H1 (cell line): ENCODE measurements at regions not wholly inside any gene's neighbourhood (a gene's known extent, or its start where the extent isn't known, plus 50 kb on each side); places are given as distances from the start of the nearest gene placed in this dataset.

ENCODE experiments used
- CTCF ChIA-PET: fragments of 300-600 bp; sonication (Branson Sonifier 250); formaldehyde crosslinking; loops from one replicate; lab custom pipeline; 2021; ENCODE audit not compliant: partially characterized antibody; lab: Charles Lee
- POLR2A ChIA-PET: fragments of 300-600 bp; sonication (Branson Sonifier 250); formaldehyde crosslinking; loops from one replicate; lab custom pipeline; 2021; ENCODE audit warnings: inconsistent platforms; ENCODE audit not compliant: partially characterized antibody; lab: Charles Lee
- DNase-seq, 2 experiments: peaks; one replicate each; pipeline versions ENCODE4 v3.0.0 to v3.0.0-alpha.2; 2010 to 2022; ENCODE audit warnings: low spot score in 2 of 2, low read depth in 1 of 2, mixed read lengths in 1 of 2
- FAIRE-seq: peaks from 2 replicates; lab custom pipeline; 2011; peaks lifted over from hg19 to GRCh38; lab: Jason Lieb, UNC
- H2AFZ ChIP-seq: 2 replicates; pipeline ENCODE4 v1.8.1; 2012; ENCODE audit warnings: low read length, inconsistent platforms
- H2AK5ac ChIP-seq: 2 replicates; pipeline ENCODE4 v1.6.1; 2013; ENCODE audit warnings: low read depth, low read length
- H2BK120ac ChIP-seq: replicated peaks from 2 replicates; pipeline ENCODE3; 2013; ENCODE audit warnings: low read depth, low read length, inconsistent platforms
- H2BK12ac ChIP-seq: 2 replicates; pipeline ENCODE4 v1.6.1; 2013; ENCODE audit warnings: low read depth, low read length
- H2BK15ac ChIP-seq: 2 replicates; pipeline ENCODE4 v1.6.1; 2013; ENCODE audit warnings: low read length
- H2BK20ac ChIP-seq: 2 replicates; pipeline ENCODE4 v1.6.1; 2013; ENCODE audit warnings: low read length
- H2BK5ac ChIP-seq: 2 replicates; pipeline ENCODE4 v1.6.1; 2013; ENCODE audit warnings: low read depth, low read length
- H3K14ac ChIP-seq: 2 replicates; pipeline ENCODE4 v1.6.1; 2013; ENCODE audit warnings: inconsistent platforms; ENCODE audit not compliant: insufficient read length
- H3K18ac ChIP-seq: 2 replicates; pipeline ENCODE4 v1.6.1; 2013; ENCODE audit warnings: low read length; ENCODE audit errors: extremely low read depth
- H3K23ac ChIP-seq: 2 replicates; pipeline ENCODE4 v1.6.1; 2013; ENCODE audit warnings: inconsistent platforms; ENCODE audit not compliant: insufficient read length
- H3K23me2 ChIP-seq: 2 replicates; pipeline ENCODE4 v1.6.1; 2013; ENCODE audit warnings: low read depth, low read length
- H3K27ac ChIP-seq: 2 replicates; pipeline ENCODE4 v1.6.1; 2011; ENCODE audit warnings: low read depth, low read length, inconsistent platforms
- H3K27me3 ChIP-seq, 4 experiments: replicated peaks in 1 of 4; 1 replicate in 1 of 4; 2 replicates in 3 of 4; pipeline versions ENCODE4 v1.6.1 to v1.8.1; 2011 to 2013; ENCODE audit warnings: low read length in 3 of 4, mild to moderate bottlenecking in 3 of 4, inconsistent platforms in 2 of 4, mixed read lengths in 2 of 4, moderate library complexity in 1 of 4; ENCODE audit not compliant: control insufficient read depth in 3 of 4, insufficient read depth in 3 of 4; ENCODE audit errors: extremely low read depth in 1 of 4
- H3K36me3 ChIP-seq, 4 experiments: 2 replicates each; pipeline versions ENCODE4 v1.6.1 to v1.8.1; 2011 to 2013; ENCODE audit warnings: mild to moderate bottlenecking in 4 of 4, low read length in 3 of 4, moderate library complexity in 2 of 4, control low read depth in 1 of 4, inconsistent platforms in 1 of 4; ENCODE audit not compliant: insufficient read depth in 4 of 4, control insufficient read depth in 2 of 4
- H3K4ac ChIP-seq: replicated peaks from 2 replicates; pipeline ENCODE3; 2013; ENCODE audit warnings: low read length, low read depth, mixed read lengths, inconsistent platforms; ENCODE audit not compliant: insufficient read length
- H3K4me1 ChIP-seq, 4 experiments: replicated peaks in 1 of 4; 1 replicate in 1 of 4; 2 replicates in 3 of 4; pipeline versions ENCODE4 v1.6.1 to v1.8.1; 2011 to 2013; ENCODE audit warnings: low read length in 3 of 4, inconsistent platforms in 2 of 4, mixed read lengths in 1 of 4; ENCODE audit not compliant: insufficient read depth in 4 of 4, control insufficient read depth in 3 of 4
- H3K4me2 ChIP-seq, 2 experiments: 2 replicates each; pipeline versions ENCODE4 v1.6.1 to v1.8.1; 2011 to 2013; ENCODE audit warnings: low read depth in 2 of 2, low read length in 2 of 2, control low read depth in 1 of 2, inconsistent platforms in 1 of 2, mild to moderate bottlenecking in 1 of 2; ENCODE audit not compliant: insufficient read depth in 1 of 2
- H3K4me3 ChIP-seq, 4 experiments: fragments of 200-600, 300-600 bp in 1 of 4; sonication (generic), shearing (Covaris generic), sonication (Bioruptor Twin) in 1 of 4; 2 replicates each; pipeline versions ENCODE4 v1.5.1 to v1.8.1; 2011 to 2016; ENCODE audit warnings: low read length in 4 of 4, low read depth in 3 of 4, control low read depth in 2 of 4, inconsistent platforms in 2 of 4, mild to moderate bottlenecking in 2 of 4, mixed read lengths in 1 of 4, moderate library complexity in 1 of 4; ENCODE audit not compliant: insufficient read depth in 2 of 4; ENCODE audit errors: extremely low read depth in 1 of 4
- H3K56ac ChIP-seq: replicated peaks from 2 replicates; pipeline ENCODE3; 2013; ENCODE audit warnings: low read depth, mild to moderate bottlenecking, mixed read lengths, low read length, inconsistent platforms; ENCODE audit not compliant: insufficient read length
- H3K79me1 ChIP-seq: 2 replicates; pipeline ENCODE4 v1.6.1; 2013; ENCODE audit warnings: low read depth, low read length, control low read depth
- H3K79me2 ChIP-seq, 2 experiments: 2 replicates each; pipeline versions ENCODE4 v1.6.1 to v1.8.1; 2012 to 2013; ENCODE audit warnings: low read length in 2 of 2, mild to moderate bottlenecking in 2 of 2, inconsistent platforms in 1 of 2; ENCODE audit not compliant: insufficient read depth in 2 of 2, control insufficient read depth in 1 of 2
- H3K9ac ChIP-seq, 4 experiments: replicated peaks in 1 of 4; 1 replicate in 1 of 4; 2 replicates in 3 of 4; pipeline versions ENCODE4 v1.6.1 to v1.8.1; 2011 to 2013; ENCODE audit warnings: low read depth in 3 of 4, low read length in 3 of 4, control low read depth in 2 of 4, mild to moderate bottlenecking in 2 of 4, moderate library complexity in 2 of 4, inconsistent platforms in 1 of 4; ENCODE audit errors: extremely low read depth in 1 of 4
- H3K9me3 ChIP-seq, 2 experiments: 2 replicates each; pipeline versions ENCODE4 v1.6.1 to v1.8.1; 2012 to 2013; ENCODE audit warnings: mild to moderate bottlenecking in 2 of 2, moderate library complexity in 2 of 2, control low read depth in 1 of 2, inconsistent platforms in 1 of 2, low read depth in 1 of 2, low read length in 1 of 2, mixed read lengths in 1 of 2; ENCODE audit not compliant: insufficient read depth in 2 of 2
- H4K20me1 ChIP-seq, 2 experiments: replicated peaks in 1 of 2; 2 replicates each; pipeline versions ENCODE3 to v1.8.1; 2011 to 2013; ENCODE audit warnings: inconsistent platforms in 2 of 2, low read length in 2 of 2, mild to moderate bottlenecking in 1 of 2; ENCODE audit not compliant: insufficient read depth in 2 of 2, control insufficient read depth in 1 of 2
- H4K5ac ChIP-seq: 2 replicates; pipeline ENCODE4 v1.6.1; 2013; ENCODE audit warnings: low read length, low read depth, mixed read lengths, inconsistent platforms; ENCODE audit not compliant: insufficient read length
- H4K8ac ChIP-seq: 2 replicates; pipeline ENCODE4 v1.8.0; 2013; ENCODE audit warnings: mild to moderate bottlenecking, moderate library complexity, low read length, inconsistent platforms; ENCODE audit not compliant: insufficient read depth; ENCODE audit errors: extremely low read depth
- H4K91ac ChIP-seq: replicated peaks from 2 replicates; pipeline ENCODE3; 2013; ENCODE audit warnings: low read length, mixed read lengths, inconsistent platforms; ENCODE audit not compliant: insufficient read length
- ATF2 ChIP-seq: IDR thresholded peaks from 2 replicates; pipeline ENCODE4 v1.6.1; 2012; ENCODE audit warnings: low read length, inconsistent platforms
- BRCA1 ChIP-seq: IDR thresholded peaks from 2 replicates; pipeline ENCODE4 v1.6.1; 2012; ENCODE audit warnings: low read depth, low read length, improper control_type of control experiment
- CREB1 ChIP-seq: IDR thresholded peaks from 2 replicates; pipeline ENCODE4 v1.6.1; 2012; ENCODE audit warnings: inconsistent platforms
- KDM1A ChIP-seq: fragments of 200-600, 300-600 bp; sonication (generic); IDR thresholded peaks from 2 replicates; pipeline ENCODE4 v1.7.1; 2016; ENCODE audit warnings: mild to moderate bottlenecking, low read length, borderline replicate concordance
- KDM5A ChIP-seq: fragments of 200-600 bp; IDR thresholded peaks from 2 replicates; pipeline ENCODE4 v1.7.1; 2012; ENCODE audit warnings: mild to moderate bottlenecking, low read length, inconsistent platforms, mixed read lengths
- MAFK ChIP-seq: IDR thresholded peaks from 2 replicates; pipeline ENCODE4 v1.6.1; 2012; ENCODE audit warnings: low read depth, mild to moderate bottlenecking, improper control_type of control experiment, low read length
- RBBP5 ChIP-seq: IDR thresholded peaks from 2 replicates; pipeline ENCODE4 v1.7.1; 2012; ENCODE audit warnings: low read depth, mild to moderate bottlenecking, inconsistent platforms, low read length, moderate library complexity, borderline replicate concordance
- RNF2 ChIP-seq: fragments of 200-900, 300-1000 bp; sonication (generic); IDR thresholded peaks from 2 replicates; pipeline ENCODE4 v1.7.1; 2016; ENCODE audit warnings: borderline replicate concordance, low read depth, mild to moderate bottlenecking, antibody characterized with exemption, low read length; ENCODE audit not compliant: poor library complexity, severe bottlenecking; ENCODE audit errors: missing control alignments
- SIN3A ChIP-seq, 2 experiments: IDR thresholded peaks in 1 of 2; conservative IDR thresholded peaks in 1 of 2; 2 replicates each; pipeline ENCODE4 v1.6.1; 2011 to 2012; ENCODE audit warnings: low read length in 2 of 2, improper control_type of control experiment in 1 of 2, low read depth in 1 of 2, mild to moderate bottlenecking in 1 of 2
- SRF ChIP-seq: IDR thresholded peaks from 2 replicates; pipeline ENCODE4 v1.6.1; 2011; ENCODE audit warnings: mild to moderate bottlenecking, low read depth, low read length, moderate library complexity
- WGBS, 2 experiments: shearing (Covaris generic) in 1 of 2; methylation state at CpG; one replicate each; pipeline versions ENCODE4 v1.1.6 to v1.1.7; 2013 to 2015; ENCODE audit warnings: low lambda C conversion rate in 2 of 2, mixed read lengths in 2 of 2, inconsistent platforms in 1 of 2, low coverage in 1 of 2, missing lambda C conversion rate in 1 of 2; ENCODE audit not compliant: insufficient replicate concordance in 2 of 2, insufficient coverage in 1 of 2, insufficient read length in 1 of 2; ENCODE audit errors: extremely low coverage in 1 of 2, missing lambda C conversion rate in 1 of 2; 5-methylcytosine and 5-hydroxymethylcytosine counted together
- TF ChIP-seq, protein P1 (sequence below): IDR thresholded peaks from 2 replicates; pipeline ENCODE4 v1.6.1; 2012; ENCODE audit warnings: inconsistent platforms

GRCh38 chr10:2898509-2898860 is 168.9 kb upstream of the PFKP start:
- WGBS, 2 experiments: 93% methylated on average over 6 of the region's 6 CpGs; no CpG with 5 or more reads in 1 of the 2 experiments
- H3K9ac ChIP-seq: no peak overlapping the region
- H3K18ac ChIP-seq: no peak overlapping the region
- peaks cover 0 to 3% (median 0%) of the 10 kb centered on the region in 4 experiments; a peak in 2 of 7 replicates for H3K4me1 ChIP-seq
- H3K4me3 ChIP-seq: no peak overlapping the region
- no peak for FAIRE-seq
- H2AK5ac ChIP-seq: no peak overlapping the region
- CTCF ChIA-PET: interaction anchor here (0.6 kb wide), 1 partner anchor 148 kb away, joined by 3 read pairs; no protein-coding TSS in a partner anchor
- H3K4ac ChIP-seq: no peak overlapping the region
- no peak overlapping the region for H4K5ac ChIP-seq
- H2BK12ac ChIP-seq: no peak overlapping the region
- no peak overlapping the region for H3K27ac ChIP-seq
- H2AFZ ChIP-seq: no peak overlapping the region
- no peaks in the 10 kb centered on the region for H3K27me3 ChIP-seq
- no peak overlapping the region for H2BK20ac ChIP-seq
- H3K79me2 ChIP-seq: no peaks in the 10 kb centered on the region
- no peak overlapping the region for H3K56ac ChIP-seq
- no peak overlapping the region for H3K23ac ChIP-seq
- H3K4me2 ChIP-seq: no peak overlapping the region
- H3K23me2 ChIP-seq: no peaks in the 10 kb centered on the region
- no peaks in the 10 kb centered on the region for H3K79me1 ChIP-seq
- H3K14ac ChIP-seq: no peak overlapping the region
- no peak overlapping the region for H4K8ac ChIP-seq
- no peak for DNase-seq
- no peaks in the 10 kb centered on the region for H4K20me1 ChIP-seq
- no peak overlapping the region for H4K91ac ChIP-seq
- H2BK5ac ChIP-seq: no peak overlapping the region
- H2BK15ac ChIP-seq: no peak overlapping the region
- no peaks in the 10 kb centered on the region for H3K36me3 ChIP-seq
- H2BK120ac ChIP-seq: no peak overlapping the region
- H3K9me3 ChIP-seq: no peaks in the 10 kb centered on the region
- POLR2A ChIA-PET: no interaction called here
- TF ChIP-seq RNF2: no peak
- TF ChIP-seq, protein P1, sequence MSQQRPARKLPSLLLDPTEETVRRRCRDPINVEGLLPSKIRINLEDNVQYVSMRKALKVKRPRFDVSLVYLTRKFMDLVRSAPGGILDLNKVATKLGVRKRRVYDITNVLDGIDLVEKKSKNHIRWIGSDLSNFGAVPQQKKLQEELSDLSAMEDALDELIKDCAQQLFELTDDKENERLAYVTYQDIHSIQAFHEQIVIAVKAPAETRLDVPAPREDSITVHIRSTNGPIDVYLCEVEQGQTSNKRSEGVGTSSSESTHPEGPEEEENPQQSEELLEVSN: no peak
- no peak for TF ChIP-seq KDM1A
- TF ChIP-seq CREB1: no peak
- TF ChIP-seq BRCA1: no peak
- no peak for TF ChIP-seq ATF2
- TF ChIP-seq SIN3A (conservative IDR thresholded peaks at IDR 0.05 in 1 of 2, IDR thresholded peaks at IDR 0.05 in 1 of 2; ENCODE audit: low read depth in 1 of 2, low read length in 2 of 2): no peak
- TF ChIP-seq SRF: no peak
- TF ChIP-seq RBBP5: no peak
- no peak for TF ChIP-seq KDM5A
- no peak for TF ChIP-seq MAFK
